Esophagus muscularis mucosa (tissue), 3 donors: ENCODE measurements at regions not wholly inside any gene's neighbourhood (a gene's known extent, or its start where the extent isn't known, plus 50 kb on each side); places are given as distances from the start of the nearest gene placed in this dataset.

ENCODE experiments used
- EP300 ChIP-seq: sonication (generic); formaldehyde crosslinking; IDR thresholded peaks from one replicate; pipeline ENCODE4 v1.6.1; 2017; ENCODE audit warnings: antibody characterized with exemption
- POLR2AphosphoS5 ChIP-seq, 2 donors: sonication (generic); formaldehyde crosslinking; IDR thresholded peaks; one replicate each; pipeline ENCODE4 v1.6.1; 2017; ENCODE audit warnings: antibody characterized with exemption in 2 of 2

DNA sequence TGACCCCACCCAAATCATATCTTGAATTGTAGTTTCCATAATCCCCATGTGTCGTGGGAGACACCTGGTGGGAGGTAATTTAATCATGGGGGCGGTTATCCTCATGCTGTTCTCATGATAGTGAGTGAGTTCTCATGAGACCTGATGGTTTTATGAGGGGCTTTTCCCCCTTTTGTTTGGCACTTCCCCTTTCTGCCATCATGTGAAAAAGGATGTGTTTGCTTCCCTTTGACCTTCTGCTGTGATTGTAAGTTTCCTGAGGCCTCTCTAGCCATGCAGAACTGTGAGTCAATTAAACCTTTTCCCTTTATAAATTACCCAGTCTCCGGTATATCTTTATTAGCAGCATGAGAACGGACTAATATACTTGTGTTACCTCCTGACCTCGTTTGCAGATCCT, 156.6 kb upstream of the MTNR1B start:
- no peak for TF ChIP-seq EP300
- TF ChIP-seq POLR2AphosphoS5 (IDR thresholded peaks at IDR 0.05): no peak
